ENCODE measurements at regions not wholly inside any gene's neighbourhood (a gene's known extent, or its start where the extent isn't known, plus 50 kb on each side); places are given as distances from the start of the nearest gene placed in this dataset.

DNA sequence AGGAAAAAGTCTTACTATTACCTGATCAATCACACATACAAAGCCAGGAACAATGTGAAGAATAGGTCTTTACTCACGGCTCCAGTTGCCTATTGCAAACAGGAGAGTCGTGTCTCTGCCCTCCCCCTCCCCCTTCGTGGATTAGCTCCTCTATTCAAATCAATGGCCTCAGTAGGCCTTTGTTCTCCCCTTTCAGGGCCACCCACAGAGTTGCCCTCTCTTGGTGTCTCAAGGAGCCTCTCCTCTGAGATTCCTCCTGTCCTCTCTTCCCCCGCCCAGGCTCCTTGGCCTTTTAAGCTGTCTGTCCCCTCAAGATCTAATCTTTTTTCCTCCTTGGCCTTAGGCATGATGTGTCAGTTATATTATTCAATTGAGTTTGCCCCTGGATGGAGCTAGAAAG, 107.2 kb upstream of the NALF2 start (continued):
- TF ChIP-seq, protein P1, sequence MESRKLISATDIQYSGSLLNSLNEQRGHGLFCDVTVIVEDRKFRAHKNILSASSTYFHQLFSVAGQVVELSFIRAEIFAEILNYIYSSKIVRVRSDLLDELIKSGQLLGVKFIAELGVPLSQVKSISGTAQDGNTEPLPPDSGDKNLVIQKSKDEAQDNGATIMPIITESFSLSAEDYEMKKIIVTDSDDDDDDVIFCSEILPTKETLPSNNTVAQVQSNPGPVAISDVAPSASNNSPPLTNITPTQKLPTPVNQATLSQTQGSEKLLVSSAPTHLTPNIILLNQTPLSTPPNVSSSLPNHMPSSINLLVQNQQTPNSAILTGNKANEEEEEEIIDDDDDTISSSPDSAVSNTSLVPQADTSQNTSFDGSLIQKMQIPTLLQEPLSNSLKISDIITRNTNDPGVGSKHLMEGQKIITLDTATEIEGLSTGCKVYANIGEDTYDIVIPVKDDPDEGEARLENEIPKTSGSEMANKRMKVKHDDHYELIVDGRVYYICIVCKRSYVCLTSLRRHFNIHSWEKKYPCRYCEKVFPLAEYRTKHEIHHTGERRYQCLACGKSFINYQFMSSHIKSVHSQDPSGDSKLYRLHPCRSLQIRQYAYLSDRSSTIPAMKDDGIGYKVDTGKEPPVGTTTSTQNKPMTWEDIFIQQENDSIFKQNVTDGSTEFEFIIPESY (IDR thresholded peaks at IDR 0.05; ENCODE audit: extremely low read depth, insufficient replicate concordance, low read length) = no peak
- TF ChIP-seq SIN3A (IDR thresholded peaks at IDR 0.05; ENCODE audit: low read depth) (no peak), SRF (IDR thresholded peaks at IDR 0.05; ENCODE audit: low read depth) (no peak), CBX3 (IDR thresholded peaks at IDR 0.05; ENCODE audit: low read depth) (no peak)

DNA sequence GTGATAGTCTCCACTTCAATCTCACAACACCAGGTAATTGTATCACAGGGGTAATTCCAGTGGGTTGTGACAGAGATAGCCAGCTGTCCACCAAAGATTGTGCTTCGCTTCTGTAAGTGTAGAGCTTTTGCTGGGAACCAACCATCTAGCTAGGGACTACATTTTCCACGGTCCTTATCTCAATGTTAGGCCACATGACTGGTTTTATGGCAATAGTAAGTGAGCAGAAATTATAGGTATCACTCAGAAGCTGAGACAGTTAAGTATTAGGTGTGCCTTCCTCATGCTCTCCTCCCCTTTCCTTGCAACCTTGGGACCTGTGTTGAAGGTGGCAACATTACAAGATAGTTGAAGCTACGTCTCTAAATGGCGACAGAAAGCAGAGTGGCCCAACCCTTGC, 108.8 kb upstream of the NALF2 start:
- Histone ChIP-seq H3K4me3 (replicated peaks in 1 of 2; ENCODE audit: low read depth in 1 of 2, low read length in 2 of 2) (no peak overlapping the region), H3K9ac (ENCODE audit: low read length) (no peak overlapping the region), H3K9me2 (ENCODE audit: insufficient read depth) (no peaks in the 10 kb centered on the region), H3K4me2 (ENCODE audit: low read length) (no peak overlapping the region), H3K27ac (ENCODE audit: low read depth, low read length) (no peak overlapping the region), H4K20me1 (ENCODE audit: insufficient read depth) (no peaks in the 10 kb centered on the region), H2AFZ (ENCODE audit: low read depth, low read length, poor library complexity, severe bottlenecking) (no peak overlapping the region), H3K9me3 (ENCODE audit: control insufficient read depth in 1 of 2, insufficient read depth in 1 of 2, low read depth in 1 of 2, low read length in 2 of 2) (no peaks in the 10 kb centered on the region), H3K4me1 (ENCODE audit: control insufficient read depth in 1 of 2, insufficient read depth in 2 of 2, low read length in 2 of 2) (no peaks in the 10 kb centered on the region), H3K36me3 (ENCODE audit: control insufficient read depth in 1 of 2, insufficient read depth in 2 of 2, low read length in 2 of 2) (no peaks in the 10 kb centered on the region), H3K79me2 (ENCODE audit: insufficient read depth, low read length) (no peaks in the 10 kb centered on the region), H3K27me3 (ENCODE audit: insufficient read depth, low read length) (no peaks in the 10 kb centered on the region)
- intact Hi-C loops (cut with micrococcal nuclease) = no loop called here
- no peak for ATAC-seq
- RAD21 ChIA-PET (ENCODE audit: low non-redundant PET in 1 of 2, low total read pairs in 2 of 2, uncharacterized antibody in 2 of 2, unreplicated experiment in 2 of 2) = no interaction called here
- no TSS peak for BruUV-seq (replicated peaks)
- CTCF ChIA-PET = interaction anchor here (1.2 kb wide), 1 partner anchor 702 kb away, joined by 3 read pairs; no protein-coding TSS in a partner anchor
- no peak for TF ChIP-seq EZH2 (IDR thresholded peaks at IDR 0.05)
- TF ChIP-seq, protein P2, sequence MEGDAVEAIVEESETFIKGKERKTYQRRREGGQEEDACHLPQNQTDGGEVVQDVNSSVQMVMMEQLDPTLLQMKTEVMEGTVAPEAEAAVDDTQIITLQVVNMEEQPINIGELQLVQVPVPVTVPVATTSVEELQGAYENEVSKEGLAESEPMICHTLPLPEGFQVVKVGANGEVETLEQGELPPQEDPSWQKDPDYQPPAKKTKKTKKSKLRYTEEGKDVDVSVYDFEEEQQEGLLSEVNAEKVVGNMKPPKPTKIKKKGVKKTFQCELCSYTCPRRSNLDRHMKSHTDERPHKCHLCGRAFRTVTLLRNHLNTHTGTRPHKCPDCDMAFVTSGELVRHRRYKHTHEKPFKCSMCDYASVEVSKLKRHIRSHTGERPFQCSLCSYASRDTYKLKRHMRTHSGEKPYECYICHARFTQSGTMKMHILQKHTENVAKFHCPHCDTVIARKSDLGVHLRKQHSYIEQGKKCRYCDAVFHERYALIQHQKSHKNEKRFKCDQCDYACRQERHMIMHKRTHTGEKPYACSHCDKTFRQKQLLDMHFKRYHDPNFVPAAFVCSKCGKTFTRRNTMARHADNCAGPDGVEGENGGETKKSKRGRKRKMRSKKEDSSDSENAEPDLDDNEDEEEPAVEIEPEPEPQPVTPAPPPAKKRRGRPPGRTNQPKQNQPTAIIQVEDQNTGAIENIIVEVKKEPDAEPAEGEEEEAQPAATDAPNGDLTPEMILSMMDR (IDR thresholded peaks at IDR 0.05 in 2 of 3, conservative IDR thresholded peaks at IDR 0.05 in 1 of 3; ENCODE audit: borderline replicate concordance in 1 of 3, insufficient read depth in 1 of 3, low read depth in 2 of 3, low read length in 2 of 3) = no peak
- TF ChIP-seq POLR2AphosphoS5 (IDR thresholded peaks at IDR 0.05; ENCODE audit: low read depth, low read length) = no peak
- no peak for TF ChIP-seq TCF7L2 (IDR thresholded peaks at IDR 0.05; ENCODE audit: borderline replicate concordance, extremely low read depth, insufficient read depth, insufficient read length)
- no peak for TF ChIP-seq SIN3A (IDR thresholded peaks at IDR 0.05; ENCODE audit: low read depth)
- TF ChIP-seq, protein P3, sequence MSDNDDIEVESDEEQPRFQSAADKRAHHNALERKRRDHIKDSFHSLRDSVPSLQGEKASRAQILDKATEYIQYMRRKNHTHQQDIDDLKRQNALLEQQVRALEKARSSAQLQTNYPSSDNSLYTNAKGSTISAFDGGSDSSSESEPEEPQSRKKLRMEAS (IDR thresholded peaks at IDR 0.05) = no peak
- POLR2A ChIA-PET = no interaction called here
- DNase-seq (ENCODE audit: low read depth, low spot score) = no peak
